Brain pericyte (primary cell): ENCODE measurements at regions not wholly inside any gene's neighbourhood (a gene's known extent, or its start where the extent isn't known, plus 50 kb on each side); places are given as distances from the start of the nearest gene placed in this dataset.
"Not testable (repeated sequence)": the region's sequence is repeated elsewhere in the genome, so short reads cannot be mapped to it uniquely, and the experiment has no call there.

Source experiments
- DNase-seq: peaks from one replicate; pipeline ENCODE4 v3.0.0-alpha.2; 2012; ENCODE audit warnings: low read depth, low spot score

DNA sequence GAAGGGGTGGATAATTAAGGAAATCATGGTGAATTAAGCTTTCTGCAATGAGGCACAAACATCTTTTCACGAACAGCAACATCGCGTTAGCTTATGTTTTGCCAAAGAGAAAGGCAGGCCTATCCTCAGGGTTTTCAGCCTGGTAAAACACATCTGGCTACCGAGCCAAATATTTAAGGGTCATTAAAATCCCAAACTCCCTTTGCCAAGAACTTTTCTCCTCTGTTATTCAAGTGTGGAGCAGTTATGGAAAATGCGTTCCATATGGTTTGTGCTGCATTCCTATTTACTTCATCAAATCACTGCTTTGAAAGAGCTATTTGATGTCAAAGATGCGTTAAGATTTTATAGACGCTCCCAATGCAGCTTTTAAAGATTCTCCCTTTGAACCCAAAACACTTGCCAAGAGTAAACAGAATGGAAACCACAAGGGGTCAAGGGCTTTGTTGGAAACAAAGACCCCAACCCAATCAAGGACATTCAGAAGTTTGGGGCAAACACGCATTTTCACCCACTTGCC, 308.3 kb upstream of the CDH5 start:
- no peak for DNase-seq

DNA sequence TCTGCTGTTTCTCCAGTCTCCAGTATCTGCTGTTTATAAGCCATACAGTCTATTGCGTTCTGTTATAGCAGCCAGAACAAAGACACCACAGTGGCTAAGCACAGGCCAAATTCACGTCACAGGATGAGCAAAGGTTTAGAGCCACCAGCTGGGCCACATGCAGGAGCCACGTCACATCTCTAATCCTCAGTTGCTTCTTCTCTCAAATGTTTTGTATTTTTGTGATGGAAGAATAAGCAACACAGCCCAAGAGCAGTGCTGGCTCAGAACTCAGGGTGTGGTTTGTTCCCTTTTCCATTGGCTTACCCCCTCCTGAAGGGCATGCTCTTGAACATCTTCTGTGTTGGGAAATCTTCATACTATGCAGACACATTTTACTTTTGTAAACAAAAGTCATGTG, 309.4 kb upstream of the CDH5 start:
- no peak for DNase-seq

DNA sequence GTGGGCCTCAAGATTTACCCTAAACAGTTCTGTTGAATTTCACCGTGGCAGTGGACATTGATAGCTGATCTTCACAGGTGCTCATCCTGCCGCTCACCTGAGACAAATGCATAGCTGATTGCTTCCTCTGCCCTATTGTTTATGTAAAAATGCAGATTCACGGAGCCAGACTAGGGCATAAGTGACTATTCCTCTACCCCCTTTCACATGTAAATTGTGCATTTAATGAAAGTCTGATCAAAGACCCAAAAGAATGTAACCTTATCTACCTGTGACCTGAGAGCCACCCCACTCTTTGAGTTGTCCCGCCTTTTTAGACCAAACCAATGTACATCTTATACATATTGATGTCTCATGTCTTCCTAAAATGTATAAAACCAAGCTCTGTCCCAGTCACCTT, 312.4 kb upstream of the CDH5 start:
- no peak for DNase-seq

DNA sequence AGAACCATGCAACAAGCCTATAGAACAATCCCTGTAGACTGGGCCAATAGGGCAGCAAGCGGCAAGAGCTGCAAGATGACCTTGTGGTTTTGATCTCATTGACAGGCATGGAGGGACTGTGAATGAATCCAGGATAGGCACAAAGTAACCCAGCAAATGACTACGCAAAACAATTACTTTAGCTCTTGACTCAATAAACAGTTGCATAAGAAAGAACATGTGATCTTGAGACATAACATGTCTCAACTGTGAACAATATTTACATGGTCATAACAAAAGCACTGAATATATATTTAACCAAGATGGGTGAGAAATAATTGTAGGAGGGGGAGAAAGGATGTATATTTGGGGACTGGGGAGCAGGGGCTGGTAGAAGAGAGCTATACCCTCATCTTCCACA, 313.7 kb upstream of the CDH5 start:
- DNase-seq: no peak

DNA sequence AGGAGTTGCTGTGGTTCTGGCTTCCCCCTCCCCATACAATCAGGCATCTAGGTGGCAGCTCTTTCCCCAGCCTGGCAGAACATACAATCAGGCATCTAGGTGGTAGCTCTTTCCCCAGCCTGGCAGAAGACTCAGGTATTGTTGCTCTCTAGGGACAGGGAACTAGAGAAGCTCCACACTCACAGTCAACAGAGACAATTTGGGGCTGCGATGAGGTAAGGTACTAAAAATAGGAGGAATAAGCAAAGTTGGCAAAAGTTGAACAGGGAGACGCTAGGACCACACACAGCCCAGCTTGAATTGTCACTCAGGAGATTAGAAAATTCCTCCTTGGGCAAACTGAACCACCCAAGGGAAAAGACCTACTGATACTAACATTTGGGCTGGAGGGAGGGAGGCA, 315.5 kb upstream of the CDH5 start:
- DNase-seq: no peak

GRCh38 chr16:66049865-66050264, 316.6 kb upstream of the CDH5 start:
- DNase-seq: no peak

GRCh38 chr16:66045626-66046025, 320.9 kb upstream of the CDH5 start:
- no peak for DNase-seq

GRCh38 chr16:66044556-66044955, 321.9 kb upstream of the CDH5 start:
- DNase-seq: no peak

DNA sequence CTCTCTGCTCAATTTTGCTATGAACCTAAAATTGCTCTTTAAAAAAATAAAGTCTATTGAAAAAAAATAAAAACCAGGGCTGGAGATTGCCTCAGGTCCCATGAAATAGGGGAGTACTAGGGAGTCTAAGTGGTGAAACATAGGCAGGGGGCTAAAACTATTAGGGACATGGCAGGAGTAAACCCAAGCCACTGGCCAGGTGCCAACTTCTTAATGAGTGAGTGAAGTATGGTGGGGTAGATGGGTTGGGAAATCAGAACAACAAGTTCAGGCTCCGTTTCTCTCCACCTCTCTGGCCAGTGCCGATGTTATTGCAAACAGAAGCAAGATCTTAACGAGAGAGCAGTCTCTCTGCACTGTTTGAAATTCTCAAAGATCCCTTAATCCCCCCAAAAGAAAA, 322.4 kb upstream of the CDH5 start:
- no peak for DNase-seq

- DNase-seq: no peak
These were observed 323.2 kb upstream of the CDH5 start for GRCh38 chr16:66043326-66043725.

DNA sequence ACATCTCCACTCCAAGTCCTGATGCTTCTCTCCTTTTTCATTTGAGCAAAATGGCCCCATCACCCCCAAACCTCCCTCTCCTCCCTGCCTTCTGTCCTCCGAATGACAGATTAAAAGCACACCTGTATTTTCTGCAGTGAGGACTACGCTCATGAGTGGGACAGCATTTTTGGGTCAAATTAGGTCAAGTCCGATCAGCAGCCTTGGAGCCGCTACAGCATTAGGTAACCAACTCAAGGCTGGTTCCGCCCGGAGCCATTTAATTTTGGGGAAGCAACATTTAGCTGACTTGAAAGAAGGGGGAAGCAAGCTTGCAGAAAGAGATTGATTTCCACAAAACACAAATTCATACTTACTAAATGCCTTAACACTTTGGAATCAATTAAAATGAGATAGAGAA, 324.1 kb upstream of the CDH5 start:
- DNase-seq: no peak

GRCh38 chr16:66041907-66042306, 324.6 kb upstream of the CDH5 start:
- no peak for DNase-seq

- no peak for DNase-seq
These were observed 326.7 kb upstream of the CDH5 start for GRCh38 chr16:66039793-66040192.

DNA sequence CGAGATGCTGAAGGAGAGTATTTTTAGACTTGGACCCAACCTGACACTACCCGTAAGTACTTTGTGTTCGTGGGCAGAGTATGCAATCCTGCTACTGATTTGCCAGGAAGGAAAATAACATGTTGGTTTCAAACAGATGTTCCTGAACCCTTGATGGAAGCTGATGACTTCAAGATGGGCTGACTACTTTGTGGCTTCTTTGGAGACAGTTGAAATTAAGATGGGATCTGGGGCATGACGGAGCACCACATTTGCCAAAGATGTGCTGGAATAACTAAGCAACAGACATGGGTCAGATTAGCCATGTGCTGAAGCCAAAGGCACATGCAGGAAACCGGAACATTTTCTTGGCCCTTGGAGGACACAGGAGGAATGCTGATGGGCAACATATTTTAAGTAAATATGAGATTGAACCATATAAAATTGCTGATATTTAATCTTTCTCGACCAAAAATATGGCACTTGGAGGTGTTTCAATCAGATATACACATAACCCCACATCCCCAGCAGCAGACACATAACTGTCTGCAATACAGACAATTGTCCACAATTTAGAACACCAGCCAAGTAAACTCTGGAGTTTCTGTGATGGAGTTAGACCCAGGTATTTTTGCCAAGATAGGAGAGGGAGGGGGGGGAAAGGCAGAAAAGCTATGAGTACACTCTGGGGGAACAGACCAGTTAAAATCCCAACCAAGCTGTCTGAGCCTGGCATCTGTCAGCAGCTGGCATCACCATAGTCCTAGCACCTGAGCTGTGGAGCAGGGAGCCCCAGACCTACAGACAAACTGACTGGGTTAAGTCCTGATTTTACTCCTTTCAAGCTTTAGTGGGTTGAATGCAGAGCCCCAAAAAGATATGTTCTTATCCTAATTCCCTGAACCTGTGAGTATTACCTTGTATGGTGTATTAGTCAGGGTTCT, 329.4 kb upstream of the CDH5 start:
- DNase-seq: no peak

DNA sequence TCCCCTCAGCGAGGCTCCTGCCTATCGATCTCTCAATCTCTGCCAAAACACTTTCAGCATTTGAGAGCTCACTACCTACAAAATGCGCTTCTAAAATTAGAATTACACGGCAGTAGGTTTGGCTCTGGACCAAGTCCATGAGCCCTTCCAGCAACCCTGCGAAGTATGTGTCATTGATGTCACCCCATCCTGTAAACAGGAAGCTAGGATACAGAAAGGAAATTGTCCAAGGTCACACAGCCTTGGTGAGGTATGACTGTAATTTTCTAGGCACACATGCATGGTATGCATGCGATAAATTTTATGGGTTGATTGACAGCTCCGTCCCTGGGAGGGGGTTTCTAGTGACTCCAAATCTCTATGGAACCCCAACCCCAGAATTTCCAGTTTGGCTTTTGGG, 330.3 kb upstream of the CDH5 start:
- no peak for DNase-seq

DNA sequence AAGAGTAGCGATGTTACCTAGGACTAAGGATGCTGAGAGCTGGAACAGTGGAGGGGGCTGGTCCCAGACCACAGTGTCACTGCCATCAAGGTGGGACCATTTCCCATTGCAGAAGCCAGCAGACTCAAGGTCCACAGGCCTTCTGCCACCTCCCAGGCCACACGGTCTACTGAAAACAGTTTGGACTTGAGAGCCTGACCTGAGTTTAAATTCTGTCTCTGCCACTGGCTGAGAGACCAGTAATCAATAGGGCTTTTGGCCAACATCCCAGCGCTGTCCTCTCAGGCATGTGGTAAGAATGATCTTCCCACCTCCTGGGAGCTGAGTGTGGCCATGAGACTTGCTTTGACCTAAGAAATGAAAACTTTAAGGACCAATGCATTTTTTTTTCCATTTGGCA, 331.4 kb upstream of the CDH5 start:
- DNase-seq: no peak

GRCh38 chr16:66032841-66033240, 333.6 kb upstream of the CDH5 start:
- no peak for DNase-seq

- DNase-seq: no peak
These were observed 336.5 kb upstream of the CDH5 start for GRCh38 chr16:66030036-66030435.

DNA sequence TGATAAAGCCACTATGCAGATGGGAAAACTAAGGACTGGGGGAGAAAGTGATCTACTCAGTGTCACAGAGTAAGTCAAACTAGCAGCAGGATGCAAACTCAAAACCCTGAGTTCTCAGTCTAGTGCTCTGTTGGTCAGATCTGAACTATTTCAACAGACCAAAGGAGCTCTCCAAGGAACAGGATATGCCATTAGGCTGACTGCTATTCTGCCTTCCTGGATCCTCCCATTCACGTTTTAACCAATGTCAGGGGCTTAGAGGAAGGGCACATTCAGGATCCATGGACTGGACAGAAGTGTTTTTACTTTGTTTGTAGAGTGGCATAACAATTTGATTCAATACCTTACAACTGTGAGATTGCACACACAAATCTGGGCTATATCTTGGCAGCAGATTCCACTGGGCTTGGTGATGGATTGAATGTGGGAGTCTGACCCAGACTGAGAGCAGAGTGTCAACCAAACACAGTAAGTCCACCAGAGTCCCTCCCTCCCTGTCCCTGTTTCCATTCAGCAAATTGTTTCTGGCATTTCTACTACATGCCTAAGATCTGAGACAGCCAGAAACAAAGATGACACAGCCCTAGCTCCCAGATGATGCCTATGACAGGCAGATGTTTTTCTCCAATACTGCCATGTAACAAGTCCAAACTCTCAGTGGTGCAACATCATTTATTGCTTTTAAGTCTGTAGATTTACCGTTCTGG, 337.8 kb upstream of the CDH5 start:
- no peak for DNase-seq

GRCh38 chr16:66026787-66027330, 339.6 kb upstream of the CDH5 start:
- no peak for DNase-seq

- DNase-seq: no peak
These were observed 340.3 kb upstream of the CDH5 start for GRCh38 chr16:66026211-66026610.

DNA sequence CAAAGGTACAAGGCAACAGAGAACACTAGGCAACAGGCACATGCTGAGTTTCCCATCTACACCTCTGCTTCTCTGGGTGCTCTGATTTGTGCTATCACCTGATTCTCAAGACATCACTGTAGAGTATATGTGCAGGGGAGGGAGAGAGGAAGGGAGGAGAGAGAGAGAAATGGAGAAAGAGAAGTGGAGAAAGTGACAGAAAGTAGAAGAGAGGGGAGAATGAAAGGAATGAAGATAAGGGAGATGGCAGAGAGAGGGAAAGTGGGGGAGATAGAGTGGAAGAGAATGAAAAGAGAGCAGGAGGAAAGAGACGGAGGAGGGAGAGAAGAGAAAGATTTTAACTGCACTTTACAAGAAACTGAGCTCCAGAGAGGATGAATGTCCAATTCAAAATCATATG, 340.7 kb upstream of the CDH5 start:
- DNase-seq: no peak

DNA sequence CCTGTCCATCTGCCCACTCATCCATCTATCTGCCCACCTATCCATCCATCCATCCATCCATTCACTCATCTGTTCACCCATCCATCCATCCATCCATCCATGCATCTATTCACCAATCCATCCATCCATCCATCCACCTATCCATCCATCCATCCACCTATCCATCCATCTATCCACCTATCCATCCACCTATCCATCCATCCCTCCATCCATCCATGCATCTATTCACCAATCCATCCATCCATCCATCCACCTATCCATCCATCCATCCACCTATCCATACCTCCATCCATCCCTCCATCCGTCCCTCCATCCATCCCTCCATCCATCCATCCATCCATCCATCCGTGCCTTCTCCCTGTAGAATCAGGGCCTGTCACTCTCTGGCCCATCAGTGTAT, 341.9 kb upstream of the CDH5 start:
- not testable (repeated sequence) for DNase-seq
